ENCODE measurements at regions not wholly inside any gene's neighbourhood (a gene's known extent, or its start where the extent isn't known, plus 50 kb on each side); places are given as distances from the start of the nearest gene placed in this dataset.

GRCh38 chr13:60754211-60755090 lies 357.4 kb downstream of the TDRD3 start:
- Histone ChIP-seq H3K4me3 (no peak overlapping the region), H3K27me3 (no peaks in the 10 kb centered on the region), H3K9me3 (no peaks in the 10 kb centered on the region), H3K27ac (no peak overlapping the region), H3K4me1 (peaks cover 0 to 5% (median 0%) of the 10 kb centered on the region in 12 donors), H3K36me3 (no peaks in the 10 kb centered on the region)
- intact Hi-C loops (cut with DNase I), result no loop called here
- TF ChIP-seq POLR2A (IDR thresholded peaks at IDR 0.05) (no peak), CTCF (IDR thresholded peaks at IDR 0.05) (no peak)
- ATAC-seq, result no peak
- no peak for DNase-seq
- 83 to 89% (median 87%) methylated on average over 10 of the region's 10 CpGs for WGBS, 4 donors

- ATAC-seq (no peak), DNase-seq (no peak)
- H3K4me3 ChIP-seq, result no peak overlapping the region
- TF ChIP-seq CTCF (IDR thresholded peaks at IDR 0.05) (no peak), POLR2A (IDR thresholded peaks at IDR 0.05) (no peak)
- intact Hi-C loops (cut with DNase I), result no loop called here
- H3K36me3 ChIP-seq, result no peaks in the 10 kb centered on the region
- H3K9me3 ChIP-seq, result no peaks in the 10 kb centered on the region
- no peak overlapping the region for H3K27ac ChIP-seq
- WGBS, 4 donors, result 73 to 90% (median 78%) methylated on average over 1 of the region's 1 CpG
- no peaks in the 10 kb centered on the region for H3K27me3 ChIP-seq
- peaks cover 0 to 4% (median 0%) of the 10 kb centered on the region in 12 donors for H3K4me1 ChIP-seq
Observed at GRCh38 chr13:60753641-60754040, 356.6 kb downstream of the TDRD3 start.

- H3K4me3 ChIP-seq, result no peak overlapping the region
- no peaks in the 10 kb centered on the region for H3K27me3 ChIP-seq
- H3K9me3 ChIP-seq, result no peaks in the 10 kb centered on the region
- no peak for ATAC-seq
- TF ChIP-seq POLR2A (IDR thresholded peaks at IDR 0.05) (no peak), CTCF (IDR thresholded peaks at IDR 0.05) (no peak)
- 65 to 74% (median 69%) methylated on average over 3 of the region's 3 CpGs for WGBS, 4 donors
- no peak for DNase-seq
- H3K36me3 ChIP-seq, result no peaks in the 10 kb centered on the region
- H3K4me1 ChIP-seq, result no peaks in the 10 kb centered on the region
- intact Hi-C loops (cut with DNase I), result no loop called here
- no peak overlapping the region for H3K27ac ChIP-seq
Observed at GRCh38 chr13:60745343-60745742, 348.3 kb downstream of the TDRD3 start.

- Histone ChIP-seq H3K36me3 (no peaks in the 10 kb centered on the region), H3K27ac (no peak overlapping the region), H3K4me3 (no peak overlapping the region), H3K9me3 (no peaks in the 10 kb centered on the region), H3K4me1 (no peaks in the 10 kb centered on the region), H3K27me3 (no peaks in the 10 kb centered on the region)
- ATAC-seq, result no peak
- intact Hi-C loops (cut with DNase I), result no loop called here
- no peak for DNase-seq
- TF ChIP-seq POLR2A (IDR thresholded peaks at IDR 0.05) (no peak), CTCF (IDR thresholded peaks at IDR 0.05) (no peak)
Observed at GRCh38 chr13:60733933-60734332, 336.9 kb downstream of the TDRD3 start.

All from heart left ventricle (tissue), 16 donors.